HG03135 (cell line): ENCODE measurements at regions not wholly inside any gene's neighbourhood (a gene's known extent, or its start where the extent isn't known, plus 50 kb on each side); places are given as distances from the start of the nearest gene placed in this dataset.
"Not testable (repeated sequence)": the region's sequence is repeated elsewhere in the genome, so short reads cannot be mapped to it uniquely, and the experiment has no call there.

Source experiments
- ATAC-seq: cut with Tn5 transposase; IDR thresholded peaks from one replicate; pipeline ENCODE4 v1.9.1; 2021; ENCODE audit warnings: mild to moderate bottlenecking, moderate library complexity; ENCODE audit not compliant: unreplicated experiment

DNA sequence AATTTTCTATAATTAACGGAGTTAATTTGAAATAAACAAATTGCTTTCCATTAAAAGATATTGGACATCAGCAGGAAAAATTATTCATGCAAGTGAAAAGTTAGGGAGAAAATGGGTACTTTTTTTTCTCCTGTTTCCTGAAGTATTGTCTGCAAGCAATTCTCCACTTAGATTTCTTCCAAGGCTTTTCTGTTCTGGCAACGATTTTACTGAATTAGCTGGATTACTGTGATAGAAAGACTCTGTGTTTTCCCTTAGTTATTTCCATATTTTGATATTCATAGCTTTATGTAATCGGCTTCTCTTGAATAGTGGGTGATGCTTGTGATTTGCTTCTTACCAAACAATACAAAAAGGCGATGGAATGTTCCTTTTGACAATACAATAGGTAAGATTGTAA, 1333.9 kb downstream of the AMY1C start:
- no peak for ATAC-seq

DNA sequence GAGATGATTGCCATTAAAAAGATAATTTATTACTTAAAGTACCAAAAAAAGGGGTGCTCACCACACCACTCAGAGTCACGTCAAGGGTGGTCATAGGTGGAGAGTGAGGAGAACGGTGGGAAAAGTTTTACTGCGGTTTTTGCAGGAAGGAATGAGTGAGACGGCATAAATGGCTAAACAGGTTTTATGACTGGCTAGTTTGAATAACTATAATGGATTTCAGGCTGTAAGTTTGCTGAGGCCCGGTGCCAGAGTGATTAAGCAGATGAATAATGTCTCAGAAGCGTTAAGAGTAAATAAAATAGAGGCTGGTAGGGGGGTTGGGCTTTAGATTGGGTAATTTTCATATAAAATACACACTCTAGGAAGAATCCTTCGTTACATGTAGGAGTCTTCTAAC, 1337.8 kb downstream of the AMY1C start:
- no peak for ATAC-seq

DNA sequence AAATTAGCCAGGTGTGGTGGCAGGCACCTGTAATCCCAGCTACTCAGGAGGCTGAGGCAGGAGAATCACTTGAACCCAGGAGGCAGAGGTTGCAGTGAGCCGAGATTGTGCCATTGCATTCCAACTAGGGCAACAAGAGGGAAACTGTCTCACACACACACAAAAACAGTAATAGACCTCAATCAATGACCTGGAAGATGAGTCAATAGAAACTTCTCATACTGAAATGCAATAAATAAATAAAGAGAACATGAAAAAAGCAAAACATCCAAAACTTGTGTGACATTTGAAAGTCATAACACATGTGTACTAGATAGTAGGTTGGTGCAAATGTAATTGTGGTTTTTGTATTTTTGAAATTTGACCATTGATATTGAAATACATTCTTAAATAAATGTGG, 1338.5 kb downstream of the AMY1C start:
- ATAC-seq = no peak

DNA sequence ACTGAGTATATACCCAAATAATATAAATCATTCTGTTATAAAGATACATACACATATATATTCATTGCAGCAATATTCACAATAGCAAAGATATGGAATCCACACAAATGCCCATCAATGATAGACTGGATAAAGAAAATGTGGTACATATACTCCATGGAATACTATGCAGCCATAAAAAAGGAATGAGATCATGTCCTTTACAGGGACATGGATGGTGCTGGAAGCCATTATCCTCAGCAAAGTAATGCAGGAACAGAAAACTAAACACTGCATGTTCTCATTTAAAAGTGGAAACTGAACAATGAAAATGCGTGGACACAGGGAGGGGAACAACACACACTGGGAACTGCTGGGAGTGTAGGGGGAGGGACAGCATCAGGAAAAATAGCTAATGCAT, 1344.2 kb downstream of the AMY1C start:
- not testable (repeated sequence) for ATAC-seq

DNA sequence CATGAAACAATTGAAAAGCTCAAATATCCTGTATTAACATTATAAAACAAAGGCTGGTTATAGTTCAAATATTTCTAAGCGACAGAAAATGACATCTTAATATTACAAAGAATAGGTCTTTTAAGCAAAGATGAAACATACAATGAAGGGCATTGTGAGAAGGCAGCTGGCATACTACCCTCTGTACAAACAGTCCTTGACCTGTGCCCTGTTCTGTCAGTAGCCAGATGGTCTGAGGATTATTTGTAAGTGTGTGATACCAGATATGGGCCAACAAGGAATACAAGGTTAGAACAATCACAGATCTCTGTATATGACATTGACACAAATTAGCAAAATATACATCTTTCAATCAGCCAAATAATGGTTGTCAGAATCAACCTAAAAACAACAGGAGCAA, 1350.4 kb downstream of the AMY1C start:
- no peak for ATAC-seq

DNA sequence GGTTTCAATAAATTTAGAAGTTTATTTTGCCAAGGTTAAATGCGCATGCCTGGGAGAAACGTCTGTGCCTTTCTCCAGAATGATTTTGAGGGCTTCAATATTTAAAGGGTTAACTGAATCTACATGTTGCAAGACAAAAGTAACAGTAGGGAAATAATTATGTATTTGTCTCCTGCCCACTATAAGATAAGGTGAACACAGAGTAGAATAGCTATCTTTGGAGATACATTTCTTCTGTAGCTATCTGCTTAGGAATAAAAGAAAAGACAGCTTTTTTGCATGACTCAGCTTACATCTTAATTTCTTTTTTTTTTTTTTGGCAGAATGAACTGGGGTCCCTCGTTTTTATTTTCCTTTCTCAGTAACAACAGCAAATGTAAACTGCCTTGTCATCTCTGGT, 1351.6 kb downstream of the AMY1C start:
- ATAC-seq = no peak

DNA sequence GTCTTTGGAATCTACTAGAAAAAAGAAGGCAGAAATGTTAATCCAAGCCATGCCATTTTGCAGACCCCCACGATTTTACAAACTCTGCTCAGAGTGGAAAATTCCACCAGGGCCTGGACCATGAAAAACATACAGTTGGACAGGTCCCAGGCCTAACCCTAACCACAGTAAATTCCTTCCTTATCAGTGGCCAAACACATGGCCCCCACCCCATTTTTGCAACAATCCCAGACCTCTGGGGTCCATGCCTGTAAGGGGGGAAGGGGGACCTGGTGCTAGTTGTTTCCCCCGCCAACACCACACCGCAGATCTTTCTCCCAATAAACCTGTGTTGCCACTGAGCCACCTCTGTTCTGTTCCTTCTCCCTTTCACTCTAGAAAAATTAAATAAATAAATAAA, 1352.7 kb downstream of the AMY1C start:
- ATAC-seq = no peak

DNA sequence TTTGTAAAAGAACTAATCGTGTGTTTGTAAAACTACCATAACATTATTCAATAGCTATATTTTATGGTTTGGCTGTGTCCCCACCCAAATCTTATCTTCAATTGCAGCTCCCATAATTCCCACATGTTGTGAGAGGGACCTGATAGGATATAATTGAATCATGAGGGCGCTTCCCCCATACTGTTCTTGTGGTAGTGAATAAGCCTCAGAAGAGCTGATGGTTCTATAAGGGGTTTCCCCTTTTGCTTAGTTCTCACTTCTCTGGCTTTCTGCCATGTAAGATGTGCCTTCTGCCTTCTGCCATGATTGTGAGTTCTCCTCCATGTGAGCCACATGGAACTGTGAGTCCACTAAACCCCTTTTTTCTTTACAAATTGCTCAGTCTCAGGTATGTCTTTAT, 1372.3 kb downstream of the AMY1C start:
- no peak for ATAC-seq

DNA sequence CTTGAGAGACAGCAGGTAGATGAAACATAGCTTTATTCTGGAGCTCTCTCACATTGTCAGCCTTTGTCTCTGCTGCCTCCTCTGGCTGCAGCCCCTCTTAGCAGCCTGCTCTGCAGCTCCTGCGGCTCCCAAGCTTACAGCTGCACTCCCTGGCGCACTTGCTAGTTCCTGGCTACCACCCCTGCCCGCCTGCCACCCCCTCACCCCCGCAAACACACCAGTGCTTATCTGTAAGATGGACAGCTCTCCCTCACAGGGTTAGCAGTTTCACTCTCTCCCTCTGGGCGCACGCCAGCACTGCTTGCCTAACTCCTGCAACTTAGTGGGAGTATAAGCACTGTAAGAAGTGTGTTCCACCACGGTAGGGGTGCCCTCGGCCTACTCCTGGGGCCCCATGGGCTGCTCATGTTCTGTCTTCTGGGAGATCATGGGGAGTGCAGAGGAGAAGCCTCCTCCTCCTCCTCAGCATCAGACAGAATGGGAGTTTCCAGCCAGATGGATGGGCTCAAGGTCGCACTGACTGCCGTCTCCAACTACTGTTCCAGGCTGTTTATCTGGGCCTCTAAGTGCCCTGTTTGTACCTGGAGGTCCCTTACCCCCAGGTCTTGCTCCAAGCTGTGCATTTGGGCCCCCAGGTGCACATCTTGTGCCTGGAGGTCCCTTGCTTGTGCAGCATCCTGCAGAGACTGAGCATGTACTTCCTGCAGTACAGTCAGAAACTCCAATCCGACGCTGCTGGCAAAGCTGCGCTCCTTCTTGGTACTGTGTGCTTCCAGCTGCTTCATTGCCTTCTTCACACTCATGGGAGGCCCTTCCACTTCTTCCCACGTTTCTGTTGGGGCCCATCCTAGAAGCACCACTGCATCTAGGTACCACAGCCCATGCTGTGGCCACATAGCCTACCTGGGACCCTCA, 1388.1 kb downstream of the AMY1C start:
- ATAC-seq = no peak

DNA sequence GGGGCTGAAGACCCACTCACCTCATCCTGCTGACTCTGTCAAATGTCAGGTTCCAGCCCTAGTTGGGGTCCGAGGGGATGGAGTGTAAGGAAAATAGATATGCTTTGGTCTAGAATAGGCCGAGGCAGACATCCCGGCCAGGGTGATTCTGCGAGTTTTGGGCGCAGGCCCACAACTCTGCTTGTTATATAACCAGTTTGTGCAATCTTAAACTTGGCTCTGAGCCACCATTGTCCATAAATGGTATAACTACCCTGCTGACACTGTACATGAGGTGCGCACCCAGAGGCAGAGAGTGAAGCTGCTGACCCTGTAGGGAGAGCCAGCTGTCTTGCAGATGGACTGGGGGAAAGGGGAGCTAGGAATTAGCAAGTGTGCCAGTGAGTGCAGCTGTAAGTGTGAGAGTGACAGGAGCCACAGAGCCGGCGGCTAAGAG, 1388.8 kb downstream of the AMY1C start:
- ATAC-seq = no peak

DNA sequence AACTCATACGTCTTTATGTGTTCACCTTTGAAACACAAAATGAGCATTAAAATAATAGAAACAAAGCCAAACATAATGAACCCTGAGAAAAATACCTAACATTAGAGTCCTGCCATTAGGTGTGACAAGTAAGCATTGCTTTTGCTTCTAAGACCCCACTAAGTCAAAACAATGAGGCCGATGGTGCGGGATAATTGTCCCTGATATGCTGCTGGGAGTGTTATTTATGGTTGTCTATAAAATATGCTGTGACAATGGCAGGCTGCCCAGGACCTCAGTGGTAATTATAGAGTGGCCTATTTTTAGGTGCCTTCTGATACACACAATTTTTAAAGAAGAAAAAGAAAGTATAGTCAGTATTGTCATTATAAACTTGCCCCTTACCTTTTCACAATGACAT, 1423.1 kb downstream of the AMY1C start:
- no peak for ATAC-seq

DNA sequence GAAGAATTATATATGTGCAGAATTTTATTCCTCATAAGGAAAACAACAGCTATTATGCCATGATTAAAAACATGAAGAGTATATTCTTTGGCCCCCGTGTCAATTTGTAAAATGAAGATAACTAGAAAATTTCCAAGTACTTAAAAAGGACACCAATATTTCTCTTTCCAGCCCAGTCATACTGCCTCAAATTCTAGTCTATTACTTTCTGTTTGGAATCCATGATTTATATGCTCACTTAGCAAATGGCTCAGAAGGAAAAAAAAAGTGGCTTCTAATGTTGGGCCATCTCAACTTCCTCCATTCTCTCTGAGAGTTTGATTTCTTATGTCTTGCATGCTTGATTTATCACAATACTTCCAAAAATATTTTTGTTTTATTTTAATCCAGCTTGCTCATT, 1431.1 kb downstream of the AMY1C start:
- ATAC-seq = no peak

DNA sequence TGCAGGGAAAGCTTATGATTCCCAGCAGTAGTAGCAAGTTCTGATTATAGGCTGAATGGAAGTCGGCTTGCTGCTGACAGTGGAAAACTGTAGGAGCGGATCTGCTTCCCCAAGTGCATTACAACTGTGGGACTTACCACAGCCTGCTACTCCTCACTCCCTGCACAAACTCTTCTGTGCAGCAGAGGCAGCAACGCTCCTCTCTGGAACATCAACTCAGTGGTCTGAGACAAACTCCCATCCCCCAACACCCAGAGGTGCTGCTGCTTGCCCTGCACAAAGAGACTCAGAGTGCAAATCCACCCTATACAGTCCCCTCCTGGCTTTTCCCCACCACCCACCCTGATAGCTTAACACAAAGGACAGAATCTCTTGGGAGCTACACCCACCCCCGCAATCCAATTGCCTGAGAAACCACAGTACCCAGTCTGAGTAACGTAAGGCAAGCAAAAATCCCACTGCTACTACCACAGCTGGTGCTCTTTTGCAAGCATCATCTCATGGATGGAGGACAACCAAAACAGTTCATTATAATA, 1455.2 kb downstream of the AMY1C start:
- ATAC-seq = no peak

DNA sequence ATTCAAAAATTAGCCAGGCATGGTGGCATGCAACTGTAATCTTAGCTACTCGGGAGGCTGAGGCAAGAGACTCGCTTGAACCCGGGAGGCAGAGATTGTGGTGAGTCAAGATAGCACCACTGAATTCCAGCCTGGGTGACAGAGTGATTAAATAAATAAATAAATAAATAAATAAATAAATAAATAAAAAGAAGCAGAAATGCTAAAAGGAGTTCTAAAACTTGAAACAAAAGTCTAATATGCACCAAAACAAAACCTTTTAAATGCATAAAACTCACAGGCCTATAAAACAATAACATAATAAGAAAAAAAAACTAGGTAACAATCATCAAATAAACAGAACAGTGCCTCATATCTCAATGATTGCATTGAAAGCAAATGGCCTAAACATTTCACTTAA, 1458.9 kb downstream of the AMY1C start:
- ATAC-seq = no peak

DNA sequence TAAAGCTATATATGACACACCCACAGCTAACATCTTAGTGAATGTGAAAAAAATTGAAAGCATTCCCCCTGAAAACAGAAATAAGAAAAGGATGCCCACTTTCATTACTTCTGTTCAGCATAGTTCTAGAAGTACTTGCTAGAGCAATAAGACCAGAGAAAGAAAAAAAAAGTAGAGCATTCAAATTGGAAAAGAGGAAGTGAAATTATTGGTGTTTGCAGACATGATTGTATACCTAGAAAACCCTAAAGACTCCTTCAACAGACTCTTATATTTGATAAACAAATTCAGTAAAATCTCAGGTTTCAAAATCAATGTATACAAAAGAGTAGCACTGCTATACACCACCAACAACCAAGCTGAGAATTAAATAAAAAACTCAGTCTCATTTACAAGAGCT, 1461.0 kb downstream of the AMY1C start:
- no peak for ATAC-seq

DNA sequence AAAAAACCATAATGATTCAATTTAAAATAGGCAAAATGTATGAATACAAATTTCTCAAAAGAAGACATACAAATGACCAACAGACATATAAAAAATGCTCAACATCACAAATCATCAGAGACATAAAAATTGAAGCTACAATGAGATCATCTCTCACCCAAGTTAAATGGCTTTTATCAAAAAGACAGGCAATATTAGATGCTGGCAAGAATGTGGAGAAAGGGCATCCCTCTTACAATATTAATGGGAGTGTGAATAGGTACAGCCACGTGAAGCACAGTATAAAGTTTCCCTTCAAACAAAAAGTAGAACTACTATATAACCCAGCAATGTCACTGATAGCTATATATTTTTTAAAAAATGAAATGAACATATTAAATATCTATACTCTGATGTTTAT, 1481.7 kb downstream of the AMY1C start:
- ATAC-seq = no peak

DNA sequence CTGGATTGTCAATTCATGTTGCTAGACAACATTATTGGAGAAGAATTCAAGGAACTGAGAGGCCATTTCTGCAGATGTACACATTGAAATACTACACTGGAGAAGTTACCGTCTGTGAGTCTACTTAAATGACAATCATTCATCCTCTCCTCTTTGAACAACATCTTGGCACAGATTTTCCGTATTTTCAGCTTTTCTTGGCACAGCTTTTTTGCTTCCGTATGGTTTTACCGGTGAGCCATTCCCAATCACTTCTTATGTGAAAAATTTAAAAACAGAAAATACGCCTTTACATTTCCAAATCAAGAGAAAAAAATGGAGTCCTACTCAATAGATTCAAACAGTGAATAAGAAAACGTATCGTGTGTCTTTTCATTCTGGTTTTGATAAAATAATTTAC, 1493.7 kb downstream of the AMY1C start:
- ATAC-seq = no peak

DNA sequence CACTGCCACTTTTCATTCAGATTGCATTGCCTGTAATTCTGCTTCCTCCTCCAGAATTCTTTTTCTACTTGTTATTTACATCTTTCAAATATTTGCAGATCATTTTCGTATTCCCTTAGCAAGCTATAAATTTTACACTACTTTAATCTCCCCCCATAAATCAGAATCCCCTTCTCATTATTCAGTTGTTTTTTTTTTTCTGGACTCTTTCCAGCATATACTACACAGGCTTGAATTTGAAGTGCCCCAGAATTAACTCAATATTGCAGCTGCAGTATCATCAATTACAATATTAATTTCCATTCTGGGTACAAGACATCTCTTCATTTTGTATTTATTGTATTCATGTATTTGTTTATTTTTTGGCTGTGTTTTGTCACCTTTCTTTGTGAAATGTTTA, 1494.3 kb downstream of the AMY1C start:
- no peak for ATAC-seq

DNA sequence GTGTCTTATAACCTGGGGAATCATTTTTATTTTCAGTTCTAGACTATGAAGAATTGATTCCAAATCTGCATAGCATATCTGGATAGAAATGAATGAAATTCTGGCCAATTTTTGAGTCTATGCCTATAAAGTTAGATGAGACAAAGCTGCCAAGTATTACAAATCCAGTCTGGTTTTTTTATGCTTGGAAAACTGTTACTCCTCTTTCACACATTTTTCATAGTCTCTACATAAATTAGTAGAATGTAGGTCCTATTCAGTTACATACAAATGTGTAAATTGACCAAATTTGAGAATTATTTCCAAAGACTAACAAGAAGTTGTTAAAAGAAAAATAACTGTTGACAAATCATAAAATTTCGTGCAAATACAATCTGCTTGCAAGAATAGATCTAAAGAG, 1505.2 kb downstream of the AMY1C start:
- no peak for ATAC-seq

DNA sequence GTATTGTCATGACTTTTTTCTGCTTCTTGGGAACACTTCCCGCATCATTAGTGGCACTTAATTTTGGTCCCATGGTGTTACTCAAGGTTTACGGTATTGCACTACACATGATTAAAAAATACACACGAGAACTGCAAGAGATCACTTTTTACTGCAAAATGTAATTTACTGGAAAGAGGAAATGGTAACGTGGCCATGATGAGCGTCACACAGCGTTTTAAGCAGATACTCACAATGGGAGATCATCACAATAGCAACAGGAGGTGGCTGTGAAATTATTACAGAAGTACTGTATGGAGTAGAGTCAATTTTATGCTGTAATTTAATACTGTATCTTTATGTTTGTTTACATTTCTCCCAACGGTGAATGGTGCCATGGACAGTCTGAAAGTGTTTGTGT, 1510.3 kb downstream of the AMY1C start:
- ATAC-seq = no peak

DNA sequence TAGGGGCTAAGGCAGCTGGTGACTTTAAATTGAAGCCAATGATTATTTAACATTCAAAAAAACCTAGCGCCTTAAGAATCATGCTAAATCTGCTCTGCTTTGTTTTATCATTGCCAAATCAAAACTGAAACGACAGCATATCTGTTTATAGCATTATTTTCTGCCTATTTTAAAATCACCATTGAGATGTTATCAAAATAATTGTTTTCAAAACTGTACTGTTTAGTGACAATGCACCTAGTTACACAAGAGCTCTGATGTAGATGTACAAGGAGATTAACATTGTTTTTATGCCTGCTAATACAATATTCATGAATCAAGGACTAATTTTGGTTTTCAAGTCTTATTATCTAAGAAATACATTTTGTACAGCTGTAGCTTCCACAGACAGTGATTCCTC, 1521.3 kb downstream of the AMY1C start:
- no peak for ATAC-seq

DNA sequence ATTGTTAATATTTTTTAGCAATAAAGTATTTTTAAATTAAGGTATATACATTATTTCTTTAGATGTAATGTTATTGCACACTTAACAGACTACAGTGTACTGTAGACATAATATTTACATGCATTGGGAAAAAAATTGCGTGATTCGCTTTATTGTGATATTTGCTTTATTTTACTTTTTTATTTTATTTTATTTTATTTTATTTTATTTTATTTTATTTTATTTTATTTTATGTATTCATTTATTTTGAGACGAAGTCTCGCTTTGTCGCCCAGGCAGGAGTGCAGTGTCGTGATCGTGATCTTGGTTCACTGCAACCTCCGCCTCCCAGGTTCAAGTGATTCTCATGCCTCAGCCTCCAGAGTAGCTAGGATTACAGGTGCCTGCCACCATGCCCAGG, 1522.7 kb downstream of the AMY1C start:
- ATAC-seq = not testable (repeated sequence)

DNA sequence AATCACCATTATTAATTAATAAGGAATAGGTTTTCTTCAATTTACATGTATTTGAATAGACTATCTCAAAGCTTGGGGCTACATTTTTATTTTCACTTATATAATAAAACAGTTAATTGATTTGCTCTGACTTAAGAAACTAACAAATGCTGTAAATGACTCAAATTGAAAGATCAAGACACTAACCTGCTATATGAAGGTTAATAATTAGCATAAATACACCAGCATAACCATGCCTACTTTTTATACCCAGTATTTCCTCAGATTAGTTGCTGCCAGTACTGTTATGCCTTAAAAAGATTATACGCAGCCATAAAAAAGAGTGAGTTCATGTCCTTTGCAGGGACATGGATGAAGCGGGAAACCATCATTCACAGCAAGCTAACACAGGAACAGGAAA, 1545.1 kb downstream of the AMY1C start:
- no peak for ATAC-seq
